ENCODE measurements at regions not wholly inside any gene's neighbourhood (a gene's known extent, or its start where the extent isn't known, plus 50 kb on each side); places are given as distances from the start of the nearest gene placed in this dataset.

GRCh38 chr16:86343027-86343795, 167.1 kb upstream of the FOXF1 start:
- TF ChIP-seq POLR2A (IDR thresholded peaks at IDR 0.05; ENCODE audit: borderline replicate concordance, extremely low read depth, insufficient read depth, insufficient read length) (no peak), JUND (IDR thresholded peaks at IDR 0.05) (no peak), CTCF (IDR thresholded peaks at IDR 0.05 in 2 of 3, conservative IDR thresholded peaks at IDR 0.05 in 1 of 3; ENCODE audit: borderline replicate concordance in 1 of 3, insufficient read depth in 1 of 3, low read depth in 2 of 3, low read length in 2 of 3) (no peak), MAX (IDR thresholded peaks at IDR 0.05) (no peak), ATF3 (IDR thresholded peaks at IDR 0.05) (no peak), EZH2 (IDR thresholded peaks at IDR 0.05) (no peak), TCF7L2 (IDR thresholded peaks at IDR 0.05; ENCODE audit: borderline replicate concordance, extremely low read depth, insufficient read depth, insufficient read length) (no peak), RAD21 (IDR thresholded peaks at IDR 0.05; ENCODE audit: low read depth) (no peak), POLR2AphosphoS5 (IDR thresholded peaks at IDR 0.05; ENCODE audit: low read depth, low read length) (no peak), YY1 (IDR thresholded peaks at IDR 0.05; ENCODE audit: extremely low read depth, insufficient replicate concordance, low read depth, low read length) (no peak), EZH2phosphoT487 (IDR thresholded peaks at IDR 0.05; ENCODE audit: borderline replicate concordance) (no peak), ZBTB33 (IDR thresholded peaks at IDR 0.05; ENCODE audit: extremely low read depth, insufficient replicate concordance, low read length) (no peak)
